ENCODE measurements at regions not wholly inside any gene's neighbourhood (a gene's known extent, or its start where the extent isn't known, plus 50 kb on each side); places are given as distances from the start of the nearest gene placed in this dataset.

DNA sequence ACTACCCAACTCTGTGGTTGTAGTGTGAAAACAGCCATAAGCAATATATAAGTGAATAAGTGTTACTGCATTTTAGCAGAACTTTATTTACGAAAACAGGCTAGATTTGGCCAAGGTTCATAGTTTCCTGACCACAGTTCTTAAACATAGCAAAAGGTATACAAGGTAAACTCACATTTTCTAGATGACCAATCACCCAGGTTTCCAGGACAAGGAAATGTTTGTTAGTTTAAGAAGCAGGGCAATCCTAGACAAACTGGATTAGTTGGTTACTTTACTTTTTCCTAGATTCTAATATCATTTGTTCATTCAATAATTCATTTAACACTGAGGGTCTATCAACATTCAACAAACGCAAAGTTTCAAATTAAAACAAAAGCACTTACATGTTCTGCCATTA, 201.7 kb downstream of the SPRY2 start:
- Histone ChIP-seq H3K27ac (ENCODE audit: control insufficient read depth, insufficient read depth, low read length) (no peak overlapping the region), H3K4me1 (ENCODE audit: control insufficient read depth, extremely low read depth, insufficient read depth, low read length) (no peaks in the 10 kb centered on the region), H3K27me3 (ENCODE audit: control insufficient read depth, extremely low read depth, insufficient read depth, low read length) (no peaks in the 10 kb centered on the region), H3K4me3 (ENCODE audit: control insufficient read depth in 2 of 3, extremely low read depth in 1 of 3, insufficient read depth in 2 of 3, low read depth in 1 of 3, low read length in 3 of 3) (no peak overlapping the region), H3K9ac (ENCODE audit: control insufficient read depth, extremely low read depth, insufficient read depth, low read length) (no peak overlapping the region), H4K20me1 (ENCODE audit: control insufficient read depth, extremely low read depth, insufficient read depth, low read length) (no peaks in the 10 kb centered on the region), H3K9me3 (ENCODE audit: control insufficient read depth, low read depth, low read length) (no peaks in the 10 kb centered on the region), H2AFZ (ENCODE audit: control insufficient read depth, low read length) (no peak overlapping the region), H3K79me2 (ENCODE audit: control insufficient read depth, insufficient read depth, low read length) (no peaks in the 10 kb centered on the region), H3K36me3 (ENCODE audit: control insufficient read depth in 2 of 2, extremely low read depth in 1 of 2, insufficient read depth in 2 of 2, low read length in 2 of 2) (no peaks in the 10 kb centered on the region), H3K4me2 (ENCODE audit: control insufficient read depth, extremely low read depth, insufficient read depth, low read depth, low read length) (no peak overlapping the region), H3K9me1 (ENCODE audit: control insufficient read depth, extremely low read depth, insufficient read depth, low read length) (no peaks in the 10 kb centered on the region)
- DNase-seq (ENCODE audit: low read depth, low spot score) (no peak), FAIRE-seq (no peak)
- TF ChIP-seq EZH2 (IDR thresholded peaks at IDR 0.05; ENCODE audit: low read length): no peak
- TF ChIP-seq, protein P1, sequence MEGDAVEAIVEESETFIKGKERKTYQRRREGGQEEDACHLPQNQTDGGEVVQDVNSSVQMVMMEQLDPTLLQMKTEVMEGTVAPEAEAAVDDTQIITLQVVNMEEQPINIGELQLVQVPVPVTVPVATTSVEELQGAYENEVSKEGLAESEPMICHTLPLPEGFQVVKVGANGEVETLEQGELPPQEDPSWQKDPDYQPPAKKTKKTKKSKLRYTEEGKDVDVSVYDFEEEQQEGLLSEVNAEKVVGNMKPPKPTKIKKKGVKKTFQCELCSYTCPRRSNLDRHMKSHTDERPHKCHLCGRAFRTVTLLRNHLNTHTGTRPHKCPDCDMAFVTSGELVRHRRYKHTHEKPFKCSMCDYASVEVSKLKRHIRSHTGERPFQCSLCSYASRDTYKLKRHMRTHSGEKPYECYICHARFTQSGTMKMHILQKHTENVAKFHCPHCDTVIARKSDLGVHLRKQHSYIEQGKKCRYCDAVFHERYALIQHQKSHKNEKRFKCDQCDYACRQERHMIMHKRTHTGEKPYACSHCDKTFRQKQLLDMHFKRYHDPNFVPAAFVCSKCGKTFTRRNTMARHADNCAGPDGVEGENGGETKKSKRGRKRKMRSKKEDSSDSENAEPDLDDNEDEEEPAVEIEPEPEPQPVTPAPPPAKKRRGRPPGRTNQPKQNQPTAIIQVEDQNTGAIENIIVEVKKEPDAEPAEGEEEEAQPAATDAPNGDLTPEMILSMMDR (optimal IDR thresholded peaks at IDR 0.05 in 1 of 3, IDR thresholded peaks at IDR 0.05 in 1 of 3, conservative IDR thresholded peaks at IDR 0.05 in 1 of 3; ENCODE audit: extremely low read depth in 1 of 3, insufficient read depth in 2 of 3, low read length in 3 of 3): no peak
- dilution Hi-C loops (cut with MboI; ENCODE audit: extremely low pct_ligation_motif_present, low sequenced_read_pairs): no loop called here

DNA sequence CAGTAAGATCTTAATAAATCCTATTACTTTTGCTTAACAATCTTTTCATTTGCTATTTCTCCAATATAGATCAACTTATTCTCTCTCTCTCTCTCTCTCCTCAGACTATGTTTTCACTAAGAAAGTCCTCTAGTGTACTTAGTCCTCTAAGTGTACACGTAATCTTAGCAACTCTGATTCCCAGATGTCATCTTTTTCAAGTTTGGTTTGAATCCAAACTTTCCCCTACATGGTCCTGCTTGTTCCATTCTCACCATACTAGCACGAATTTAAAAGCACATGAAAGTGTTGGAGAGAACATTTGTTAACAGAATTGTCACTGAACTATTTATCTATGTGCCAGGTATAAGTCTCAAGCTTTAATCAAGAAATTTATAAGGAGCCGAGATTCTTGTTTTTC, 202.9 kb downstream of the SPRY2 start:
- DNase-seq (ENCODE audit: low read depth, low spot score) (no peak), FAIRE-seq (no peak)
- Histone ChIP-seq H3K4me1 (ENCODE audit: control insufficient read depth, extremely low read depth, insufficient read depth, low read length) (no peaks in the 10 kb centered on the region), H3K9ac (ENCODE audit: control insufficient read depth, extremely low read depth, insufficient read depth, low read length) (no peak overlapping the region), H3K36me3 (ENCODE audit: control insufficient read depth in 2 of 2, extremely low read depth in 1 of 2, insufficient read depth in 2 of 2, low read length in 2 of 2) (no peaks in the 10 kb centered on the region), H3K4me3 (ENCODE audit: control insufficient read depth in 2 of 3, extremely low read depth in 1 of 3, insufficient read depth in 2 of 3, low read depth in 1 of 3, low read length in 3 of 3) (no peak overlapping the region), H3K9me1 (ENCODE audit: control insufficient read depth, extremely low read depth, insufficient read depth, low read length) (no peaks in the 10 kb centered on the region), H4K20me1 (ENCODE audit: control insufficient read depth, extremely low read depth, insufficient read depth, low read length) (no peaks in the 10 kb centered on the region), H3K9me3 (ENCODE audit: control insufficient read depth, low read depth, low read length) (no peaks in the 10 kb centered on the region), H3K27me3 (ENCODE audit: control insufficient read depth, extremely low read depth, insufficient read depth, low read length) (no peaks in the 10 kb centered on the region), H3K79me2 (ENCODE audit: control insufficient read depth, insufficient read depth, low read length) (no peaks in the 10 kb centered on the region), H3K27ac (ENCODE audit: control insufficient read depth, insufficient read depth, low read length) (no peak overlapping the region), H2AFZ (ENCODE audit: control insufficient read depth, low read length) (no peak overlapping the region), H3K4me2 (ENCODE audit: control insufficient read depth, extremely low read depth, insufficient read depth, low read depth, low read length) (no peak overlapping the region)
- dilution Hi-C loops (cut with MboI; ENCODE audit: extremely low pct_ligation_motif_present, low sequenced_read_pairs): no loop called here
- TF ChIP-seq, protein P1 (optimal IDR thresholded peaks at IDR 0.05 in 1 of 3, IDR thresholded peaks at IDR 0.05 in 1 of 3, conservative IDR thresholded peaks at IDR 0.05 in 1 of 3; ENCODE audit: extremely low read depth in 1 of 3, insufficient read depth in 2 of 3, low read length in 3 of 3): no peak

Measured in keratinocyte (primary cell).